A549 (cell line): ENCODE measurements at regions not wholly inside any gene's neighbourhood (a gene's known extent, or its start where the extent isn't known, plus 50 kb on each side); places are given as distances from the start of the nearest gene placed in this dataset.
A peak's percentile ranks its signal among the peaks of the same experiment; 100 is the strongest.

Experiments
- ATAC-seq, 2 experiments: fragments of 200-7000 bp in 1 of 2; fragments of >200 bp in 1 of 2; cut with Nextera tagmentation in 1 of 2; cut with Tn5 transposase in 1 of 2; 3 replicates each; pipeline versions ENCODE4 v1.8.0 to v1.9.1; 2018 to 2020; ENCODE audit warnings: mild to moderate bottlenecking in 1 of 2, moderate library complexity in 1 of 2
- CTCF ChIA-PET: fragments of 300-600 bp; sonication (Branson Sonifier 250); formaldehyde crosslinking; extraction: SDS; loops from one replicate; lab custom pipeline; 2021; ENCODE audit warnings: antibody characterized with exemption, inconsistent platforms; lab: Yijun Ruan, JAX
- POLR2A ChIA-PET: fragments of 350-600 bp; formaldehyde crosslinking; extraction: SDS; loops from one replicate; lab custom pipeline; 2021; ENCODE audit warnings: antibody characterized with exemption, inconsistent platforms; lab: Yijun Ruan, JAX
- DNase-seq, 2 experiments: peaks; one replicate each; pipeline versions ENCODE4 v3.0.0 to v3.0.0-alpha.2; 2011 to 2016; ENCODE audit warnings: low read depth in 1 of 2, low spot score in 1 of 2
- FAIRE-seq: peaks from 2 replicates; lab custom pipeline; 2011; peaks lifted over from hg19 to GRCh38; lab: Jason Lieb, UNC
- H3K27ac ChIP-seq, 2 experiments: fragments of >200 bp; sonication (Bioruptor Twin); formaldehyde crosslinking; 3 replicates each; pipeline ENCODE4 v1.5.1; 2016 to 2017
- H3K4me1 ChIP-seq: fragments of >200 bp; sonication (Bioruptor Twin); formaldehyde crosslinking; 3 replicates; pipeline ENCODE4 v1.6.1; 2016
- H3K4me2 ChIP-seq: fragments of >200 bp; sonication (Bioruptor Twin); formaldehyde crosslinking; 3 replicates; pipeline ENCODE4 v1.6.1; 2016
- H3K4me3 ChIP-seq: fragments of >200 bp; sonication (Bioruptor Twin); formaldehyde crosslinking; 3 replicates; pipeline ENCODE4 v1.5.1; 2016
- H3K9me3 ChIP-seq: fragments of >200 bp; sonication (Bioruptor Twin); formaldehyde crosslinking; 3 replicates; pipeline ENCODE4 v1.6.1; 2016
- CBX8 ChIP-seq: fragments of 200-600 bp; sonication (generic); IDR thresholded peaks from 2 replicates; pipeline ENCODE4 v1.6.1; 2016
- CHD2 ChIP-seq: fragments of 150-350 bp; IDR thresholded peaks from 2 replicates; pipeline ENCODE4 v1.6.1; 2014; ENCODE audit warnings: low read length; ENCODE audit not compliant: partially characterized antibody
- CTCF ChIP-seq: fragments of >200 bp; sonication (Bioruptor Twin); formaldehyde crosslinking; IDR thresholded peaks from 3 replicates; pipeline ENCODE4 v1.5.1; 2016
- E2F6 ChIP-seq: IDR thresholded peaks from 2 replicates; pipeline ENCODE4 v1.6.1; 2012; ENCODE audit warnings: low read depth, borderline replicate concordance
- EHF ChIP-seq: fragments of 250-450 bp; sonication (Bioruptor Pico); IDR thresholded peaks from 2 replicates; pipeline ENCODE4 v1.5.0; 2020; ENCODE audit warnings: mild to moderate bottlenecking
- ESRRA ChIP-seq: fragments of 150-350 bp; IDR thresholded peaks from 2 replicates; pipeline ENCODE4 v1.6.1; 2014; ENCODE audit warnings: mild to moderate bottlenecking, low read length, borderline replicate concordance
- FOXS1 ChIP-seq: fragments of 250-450 bp; sonication (Bioruptor Pico); IDR thresholded peaks from 2 replicates; pipeline ENCODE4 v1.5.0; 2020; ENCODE audit warnings: mild to moderate bottlenecking, moderate library complexity
- HDAC2 ChIP-seq: fragments of 200-600 bp; sonication (generic); IDR thresholded peaks from 2 replicates; pipeline ENCODE4 v1.6.1; 2016
- HOXA7 ChIP-seq: fragments of 250-450 bp; sonication (Bioruptor Pico); IDR thresholded peaks from 2 replicates; pipeline ENCODE4 v1.5.0; 2020; ENCODE audit warnings: mild to moderate bottlenecking, moderate library complexity
- KDM5A ChIP-seq: fragments of 200-600 bp; sonication (generic); IDR thresholded peaks from 2 replicates; pipeline ENCODE4 v1.6.1; 2016; ENCODE audit warnings: antibody characterized with exemption, mild to moderate bottlenecking
- MAX ChIP-seq: IDR thresholded peaks from 2 replicates; pipeline ENCODE4 v1.6.1; 2012
- MAZ ChIP-seq: fragments of 150-350 bp; IDR thresholded peaks from 2 replicates; pipeline ENCODE4 v1.6.1; 2014; ENCODE audit warnings: antibody characterized with exemption, low read depth, low read length, borderline replicate concordance
- NFE2L2 ChIP-seq: fragments of 150-350 bp; conservative IDR thresholded peaks from 2 replicates; pipeline ENCODE4 v1.6.1; 2014; ENCODE audit warnings: low read length
- NR3C1 ChIP-seq: fragments of >200 bp; sonication (Bioruptor Twin); formaldehyde crosslinking; IDR thresholded peaks from 3 replicates; pipeline ENCODE4 v1.6.1; 2017
- RARB ChIP-seq: fragments of 250-450 bp; sonication (Bioruptor Pico); IDR thresholded peaks from 2 replicates; pipeline ENCODE4 v1.8.0; 2021; ENCODE audit warnings: mild to moderate bottlenecking, moderate library complexity
- REST ChIP-seq: fragments of 200-600 bp; sonication (generic); IDR thresholded peaks from 2 replicates; pipeline ENCODE4 v1.6.1; 2016; ENCODE audit warnings: antibody characterized with exemption, mild to moderate bottlenecking, moderate library complexity
- RFX5 ChIP-seq: fragments of 450-650 bp; IDR thresholded peaks from 2 replicates; pipeline ENCODE4 v1.7.1; 2014; ENCODE audit warnings: antibody characterized with exemption, mild to moderate bottlenecking, moderate library complexity
- SMC3 ChIP-seq: fragments of >200 bp; sonication (Bioruptor Twin); formaldehyde crosslinking; IDR thresholded peaks from 3 replicates; pipeline ENCODE4 v1.6.1; 2018; ENCODE audit warnings: inconsistent platforms
- TFCP2L1 ChIP-seq: fragments of 250-450 bp; sonication (Bioruptor Pico); IDR thresholded peaks from 2 replicates; pipeline ENCODE4 v1.5.0; 2021; ENCODE audit warnings: mild to moderate bottlenecking
- USF2 ChIP-seq: fragments of 450-650 bp; IDR thresholded peaks from 2 replicates; pipeline ENCODE4 v1.6.1; 2014; ENCODE audit warnings: antibody characterized with exemption
- ZFP36 ChIP-seq: fragments of 450-650 bp; IDR thresholded peaks from 2 replicates; pipeline ENCODE4 v1.6.1; 2014; ENCODE audit warnings: borderline replicate concordance; ENCODE audit not compliant: partially characterized antibody
- WGBS: methylation state at CpG from one replicate; pipeline ENCODE4 v1.1.6; 2017; ENCODE audit errors: missing lambda C conversion rate; 5-methylcytosine and 5-hydroxymethylcytosine counted together

GRCh38 chr12:91785655-91786498, 359.8 kb downstream of the BTG1 start:
- no peak overlapping the region for H3K27ac ChIP-seq
- ChIA-PET POLR2A (no interaction called here), CTCF (interaction anchor here (2.4 kb wide), 1 partner anchor 26 kb away, joined by 8 read pairs; no protein-coding TSS in a partner anchor)
- no peaks in the 10 kb centered on the region for H3K4me1 ChIP-seq
- no peak for ATAC-seq
- DNase-seq: no peak
- no peak for FAIRE-seq
- 79% methylated on average over 6 of the region's 6 CpGs for WGBS
- H3K9me3 ChIP-seq: no peaks in the 10 kb centered on the region
- H3K4me2 ChIP-seq: no peak overlapping the region
- H3K4me3 ChIP-seq: no peak overlapping the region
- no peak for TF ChIP-seq RFX5

GRCh38 chr12:91781114-91781513, 364.5 kb downstream of the BTG1 start:
- FAIRE-seq (no peak), ATAC-seq (no peak), DNase-seq (no peak)
- ChIA-PET CTCF (no interaction called here), POLR2A (interaction anchor here (0.8 kb wide), 1 partner anchor 365 kb away, joined by 3 read pairs; the partner anchor contains the start of gene BTG1)
- H3K9me3 ChIP-seq: no peaks in the 10 kb centered on the region
- TF ChIP-seq HDAC2 (no peak), SMC3 (no peak), REST (peak; percentile 61), EHF (no peak), RARB (CRISPR knock-in tag) (no peak), ZFP36 (no peak), FOXS1 (CRISPR knock-in tag) (no peak)
- WGBS: 80% methylated on average over 2 of the region's 2 CpGs
- H3K4me3 ChIP-seq: no peak overlapping the region
- no peak overlapping the region for H3K27ac ChIP-seq
- H3K4me2 ChIP-seq: no peak overlapping the region
- peaks cover 26% of the 10 kb centered on the region for H3K4me1 ChIP-seq

- Histone ChIP-seq H3K27ac (peak overlapping the region; percentile 58 to 80), H3K4me3 (0 out of 3 replicates have a peak overlapping the region, but pooled peaks have one; percentile 25), H3K4me2 (peak overlapping the region; percentile 68), H3K4me1 (peaks cover 26% of the 10 kb centered on the region), H3K9me3 (no peaks in the 10 kb centered on the region)
- peak; percentile 99 for ATAC-seq
- peak; percentile 72 to 96 for DNase-seq
- ChIA-PET POLR2A (interaction anchor here (1.2 to 2.1 kb wide), 3 partner anchors 32 to 397 kb away, joined by 3 to 27 read pairs (median 8); partner anchors contain the start of gene BTG1), CTCF (interaction anchor here (0.9 kb wide), 1 partner anchor 357 kb away, joined by 3 read pairs; no protein-coding TSS in a partner anchor)
- FAIRE-seq: peak; percentile 98
- 13% methylated on average over 6 of the region's 6 CpGs for WGBS
- TF ChIP-seq NFE2L2 (no peak), NR3C1 (no peak), E2F6 (no peak), ESRRA (no peak), CBX8 (no peak), CHD2 (no peak), CTCF (no peak), KDM5A (no peak), FOXS1 (CRISPR knock-in tag) (no peak), MAZ (no peak), MAX (0 out of 2 replicates have a peak, but pooled peaks have one; percentile 44), REST (no peak), TFCP2L1 (no peak), HOXA7 (no peak), USF2 (no peak)
Measured at GRCh38 chr12:91778938-91779400, 366.7 kb downstream of the BTG1 start.
